Activated T-helper 1 cell treated with anti-CD3 and anti-CD28 coated beads, Interleukin-12 subunit alpha, Interleukin-12 subunit beta, Interleukin-2, Interleukin-4 antibody, amounts not matched to agents 30 ng/mL and 10 ng/mL and 1 ng/mL, durations not matched to agents 14 hours and 24 hours and 36 hours (primary cell): ENCODE measurements at regions not wholly inside any gene's neighbourhood (a gene's known extent, or its start where the extent isn't known, plus 50 kb on each side); places are given as distances from the start of the nearest gene placed in this dataset.
"Not testable (repeated sequence)": the region's sequence is repeated elsewhere in the genome, so short reads cannot be mapped to it uniquely, and the experiment has no call there.

Experiments used
- DNase-seq: peaks from one replicate; pipeline ENCODE4 v3.0.0; 2021; ENCODE audit warnings: low spot score
- H3K27ac Mint-ChIP-seq: one replicate; pipeline ENCODE4 v1.8.0; 2021; ENCODE audit warnings: mild to moderate bottlenecking, mixed read lengths
- H3K27me3 Mint-ChIP-seq: one replicate; pipeline ENCODE4 v1.8.0; 2022; ENCODE audit warnings: mild to moderate bottlenecking, moderate library complexity, mixed read lengths; ENCODE audit not compliant: insufficient read depth
- H3K36me3 Mint-ChIP-seq: one replicate; pipeline ENCODE4 v1.8.0; 2021; ENCODE audit warnings: low read depth, mixed read lengths
- H3K4me1 Mint-ChIP-seq: one replicate; pipeline ENCODE4 v1.8.0; 2021; ENCODE audit warnings: low read depth, mixed read lengths
- H3K4me3 Mint-ChIP-seq: one replicate; pipeline ENCODE4 v1.8.0; 2021; ENCODE audit warnings: mild to moderate bottlenecking, moderate library complexity, mixed read lengths
- H3K9me3 Mint-ChIP-seq: one replicate; pipeline ENCODE4 v1.8.0; 2021; ENCODE audit warnings: mixed read lengths
- intact Hi-C: fragments of 100-400 bp; cut with micrococcal nuclease; formaldehyde crosslinking; loops from one replicate; pipeline ENCODE4 v1.15.1; 2024

- H3K4me3 Mint-ChIP-seq, H3K9me3 Mint-ChIP-seq, intact Hi-C loops, H3K36me3 Mint-ChIP-seq, DNase-seq, H3K27ac Mint-ChIP-seq, H3K4me1 Mint-ChIP-seq: not testable (repeated sequence)
- H3K27me3 Mint-ChIP-seq = peaks cover 15% of the 10 kb centered on the region
Measured at GRCh38 chr2:114018464-114018863, 128.6 kb downstream of the ACTR3 start.

GRCh38 chr2:114020668-114021067 is 130.8 kb downstream of the ACTR3 start:
- H3K4me3 Mint-ChIP-seq = no peak overlapping the region

DNA sequence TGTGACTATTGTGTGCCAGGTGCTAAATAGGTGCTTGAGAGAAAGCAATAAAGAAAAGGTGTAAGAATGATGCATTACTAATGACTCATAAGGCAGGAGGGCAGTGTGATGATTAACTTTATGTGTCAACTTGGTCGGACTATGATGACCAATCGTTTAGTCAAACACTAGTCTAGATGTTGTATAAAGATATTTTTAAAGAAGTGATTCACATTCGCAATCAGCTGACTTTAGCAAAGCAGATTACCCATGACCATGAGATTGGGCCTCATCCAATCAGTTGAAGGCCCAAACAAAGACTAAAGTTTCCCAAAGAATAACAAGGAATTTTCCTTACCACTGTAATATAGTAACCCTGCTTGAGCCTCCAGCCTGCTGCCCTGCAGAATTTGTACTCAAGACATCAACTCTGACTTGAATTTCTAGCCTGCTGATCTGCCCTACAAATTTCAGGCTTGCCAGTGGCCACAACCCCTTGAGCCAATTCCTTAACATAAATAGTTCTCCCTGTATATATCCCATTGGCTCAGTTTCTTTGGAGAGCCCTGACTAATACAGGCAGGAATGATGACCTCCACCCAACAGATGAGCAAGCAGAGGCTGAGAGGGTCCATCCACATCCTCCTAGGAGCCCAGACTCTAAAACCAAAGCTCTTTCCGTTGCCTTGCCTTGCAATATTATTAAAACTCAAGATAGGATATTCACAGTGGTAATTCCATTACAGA is 132.6 kb downstream of the ACTR3 start:
- no peaks in the 10 kb centered on the region for H3K4me1 Mint-ChIP-seq
- intact Hi-C loops = no loop called here
- DNase-seq = no peak
- no peak overlapping the region for H3K27ac Mint-ChIP-seq
- no peak overlapping the region for H3K4me3 Mint-ChIP-seq
- H3K27me3 Mint-ChIP-seq = peaks cover 12% of the 10 kb centered on the region
- H3K36me3 Mint-ChIP-seq = no peaks in the 10 kb centered on the region
- peaks cover 5% of the 10 kb centered on the region for H3K9me3 Mint-ChIP-seq

More at GRCh38 chr2:114020668-114021067, 130.8 kb downstream of the ACTR3 start:
- intact Hi-C loops = no loop called here
- Mint-ChIP-seq H3K36me3 (no peaks in the 10 kb centered on the region), H3K27me3 (peaks cover 15% of the 10 kb centered on the region), H3K4me1 (no peaks in the 10 kb centered on the region), H3K27ac (no peak overlapping the region), H3K9me3 (peaks cover 5% of the 10 kb centered on the region)
- DNase-seq = no peak

- peaks cover 10% of the 10 kb centered on the region for H3K27me3 Mint-ChIP-seq
- no peak for DNase-seq
- no peaks in the 10 kb centered on the region for H3K36me3 Mint-ChIP-seq
- intact Hi-C loops = no loop called here
- H3K27ac Mint-ChIP-seq = no peak overlapping the region
- no peaks in the 10 kb centered on the region for H3K4me1 Mint-ChIP-seq
- peaks cover 5% of the 10 kb centered on the region for H3K9me3 Mint-ChIP-seq
- no peak overlapping the region for H3K4me3 Mint-ChIP-seq
Measured at GRCh38 chr2:114024326-114024725, 134.4 kb downstream of the ACTR3 start.

DNA sequence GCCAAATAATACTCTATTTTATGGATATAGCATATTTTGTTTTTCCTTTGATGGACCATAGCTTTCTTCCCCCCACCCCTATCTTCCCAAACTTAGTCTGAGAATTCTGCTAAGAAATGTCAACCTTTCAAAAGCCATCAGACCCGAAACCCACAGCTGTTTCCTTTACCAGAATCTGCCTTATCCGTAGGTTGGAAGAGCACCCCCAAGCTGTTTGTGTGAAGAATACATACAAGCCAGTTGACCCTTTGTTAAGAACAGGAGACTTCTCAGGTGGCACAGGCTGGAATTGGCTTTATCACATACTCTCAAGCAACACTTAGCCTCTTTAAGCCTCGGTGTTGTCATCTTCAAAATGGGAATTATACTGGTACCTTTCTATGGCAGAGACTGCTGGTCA is 135.1 kb downstream of the ACTR3 start:
- Mint-ChIP-seq H3K9me3 (peaks cover 5% of the 10 kb centered on the region), H3K4me3 (no peak overlapping the region), H3K27me3 (peaks cover 10% of the 10 kb centered on the region), H3K4me1 (no peaks in the 10 kb centered on the region), H3K27ac (no peak overlapping the region), H3K36me3 (no peaks in the 10 kb centered on the region)
- DNase-seq = no peak
- intact Hi-C loops = no loop called here

DNA sequence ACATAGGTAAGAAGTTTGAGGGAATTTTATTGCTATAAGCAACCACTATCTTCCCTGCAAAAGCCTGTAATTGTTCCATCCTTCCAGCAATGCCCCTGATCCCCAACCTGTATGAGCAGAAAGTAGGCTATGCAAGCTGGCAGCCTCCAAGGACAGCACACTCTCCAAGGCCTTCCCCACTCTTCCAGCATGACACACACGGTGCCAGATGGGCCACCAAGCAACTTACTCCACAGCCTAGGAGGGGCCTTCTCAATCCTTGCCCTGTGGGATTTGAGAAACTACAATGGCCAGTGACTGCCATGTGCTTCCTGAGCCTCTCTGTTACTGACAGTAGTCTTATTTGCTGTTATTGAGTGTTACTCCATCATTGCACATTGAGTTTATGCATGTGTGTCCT is 137.5 kb downstream of the ACTR3 start:
- Mint-ChIP-seq H3K36me3 (no peaks in the 10 kb centered on the region), H3K27me3 (peaks cover 7% of the 10 kb centered on the region), H3K9me3 (no peaks in the 10 kb centered on the region), H3K4me1 (no peaks in the 10 kb centered on the region), H3K4me3 (no peak overlapping the region), H3K27ac (no peak overlapping the region)
- DNase-seq = no peak
- intact Hi-C loops = no loop called here

GRCh38 chr2:114031605-114032505 is 142.0 kb downstream of the ACTR3 start:
- Mint-ChIP-seq H3K9me3 (no peaks in the 10 kb centered on the region), H3K27me3 (peaks cover 20% of the 10 kb centered on the region), H3K4me1 (no peaks in the 10 kb centered on the region), H3K27ac (no peak overlapping the region), H3K36me3 (no peaks in the 10 kb centered on the region), H3K4me3 (no peak overlapping the region)
- DNase-seq = no peak
- intact Hi-C loops = no loop called here

GRCh38 chr2:114032705-114033104 is 142.8 kb downstream of the ACTR3 start:
- DNase-seq = no peak
- H3K9me3 Mint-ChIP-seq = no peaks in the 10 kb centered on the region
- no peaks in the 10 kb centered on the region for H3K4me1 Mint-ChIP-seq
- H3K4me3 Mint-ChIP-seq = no peak overlapping the region
- intact Hi-C loops = no loop called here
- no peak overlapping the region for H3K27ac Mint-ChIP-seq
- H3K36me3 Mint-ChIP-seq = no peaks in the 10 kb centered on the region
- H3K27me3 Mint-ChIP-seq = peaks cover 23% of the 10 kb centered on the region

GRCh38 chr2:114034742-114035141 is 144.9 kb downstream of the ACTR3 start:
- H3K4me3 Mint-ChIP-seq = no peak overlapping the region
- peaks cover 23% of the 10 kb centered on the region for H3K27me3 Mint-ChIP-seq
- no peaks in the 10 kb centered on the region for H3K36me3 Mint-ChIP-seq
- H3K27ac Mint-ChIP-seq = no peak overlapping the region
- intact Hi-C loops = no loop called here
- no peaks in the 10 kb centered on the region for H3K4me1 Mint-ChIP-seq
- no peaks in the 10 kb centered on the region for H3K9me3 Mint-ChIP-seq
- no peak for DNase-seq

DNA sequence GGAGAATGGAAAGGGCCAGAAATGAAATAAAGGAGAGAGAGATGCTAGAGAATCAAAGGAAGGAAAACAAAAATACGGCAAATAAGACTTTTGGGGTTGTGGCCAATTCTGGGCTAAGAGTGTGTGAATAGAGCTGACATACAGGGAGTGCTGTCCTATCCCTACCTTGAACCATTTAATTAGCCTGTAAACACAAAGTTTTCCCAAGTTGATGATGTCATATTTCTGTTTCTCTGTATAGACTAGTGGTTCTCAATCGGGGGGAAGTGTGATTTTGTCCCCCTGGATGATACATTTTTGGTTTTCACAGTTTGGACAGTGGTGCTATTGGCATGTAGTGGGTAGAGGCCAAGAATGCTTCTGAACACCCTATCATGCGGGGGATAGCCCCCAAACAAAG is 148.8 kb downstream of the ACTR3 start:
- Mint-ChIP-seq H3K4me1 (no peaks in the 10 kb centered on the region), H3K36me3 (no peaks in the 10 kb centered on the region)

GRCh38 chr2:114039677-114040076 is 149.8 kb downstream of the ACTR3 start:
- H3K9me3 Mint-ChIP-seq = no peaks in the 10 kb centered on the region
- no peak overlapping the region for H3K4me3 Mint-ChIP-seq
- H3K4me1 Mint-ChIP-seq = no peaks in the 10 kb centered on the region
- no peak overlapping the region for H3K27ac Mint-ChIP-seq
- no peak for DNase-seq
- H3K27me3 Mint-ChIP-seq = peaks cover 13% of the 10 kb centered on the region
- no peaks in the 10 kb centered on the region for H3K36me3 Mint-ChIP-seq
- intact Hi-C loops = no loop called here

More for the DNA sequence above, 148.8 kb downstream of the ACTR3 start:
- no peaks in the 10 kb centered on the region for H3K9me3 Mint-ChIP-seq
- intact Hi-C loops = no loop called here
- H3K4me3 Mint-ChIP-seq = no peak overlapping the region
- no peak for DNase-seq
- H3K27me3 Mint-ChIP-seq = peaks cover 17% of the 10 kb centered on the region
- no peak overlapping the region for H3K27ac Mint-ChIP-seq

- Mint-ChIP-seq H3K4me1 (no peaks in the 10 kb centered on the region), H3K9me3 (no peaks in the 10 kb centered on the region), H3K4me3 (no peak overlapping the region), H3K36me3 (no peaks in the 10 kb centered on the region), H3K27ac (no peak overlapping the region), H3K27me3 (peaks cover 10% of the 10 kb centered on the region)
- intact Hi-C loops = no loop called here
- no peak for DNase-seq
Measured at GRCh38 chr2:114040826-114041225, 150.9 kb downstream of the ACTR3 start.

DNA sequence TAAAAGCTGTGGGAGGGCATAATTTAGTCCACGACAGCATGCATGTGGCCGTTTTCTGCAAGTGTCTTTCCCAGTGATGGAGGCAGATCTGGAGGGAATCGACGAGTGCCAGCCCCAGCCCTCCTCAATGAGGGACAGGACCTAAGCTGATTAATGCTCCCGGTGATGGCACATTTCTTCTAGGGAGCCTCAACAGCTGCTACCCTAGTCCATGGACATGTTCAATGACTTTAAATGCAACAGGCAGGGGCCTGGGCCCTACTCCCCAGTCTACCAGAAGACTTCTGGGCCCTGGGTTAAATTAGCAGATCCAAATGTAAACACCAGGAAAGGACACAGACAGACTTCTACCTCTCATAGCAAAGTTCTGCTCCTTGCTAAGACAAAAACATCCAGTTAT is 155.1 kb downstream of the ACTR3 start:
- Mint-ChIP-seq H3K27ac (no peak overlapping the region), H3K36me3 (no peaks in the 10 kb centered on the region), H3K9me3 (no peaks in the 10 kb centered on the region), H3K4me3 (no peak overlapping the region), H3K4me1 (no peaks in the 10 kb centered on the region), H3K27me3 (peaks cover 2% of the 10 kb centered on the region)
- DNase-seq = no peak
- intact Hi-C loops = no loop called here
